Gastrocnemius medialis (tissue), 4 donors: ENCODE measurements at regions not wholly inside any gene's neighbourhood (a gene's known extent, or its start where the extent isn't known, plus 50 kb on each side); places are given as distances from the start of the nearest gene placed in this dataset.

Source experiments
- ATAC-seq, 2 donors: fragments of 150-250 bp; one replicate each; pipeline ENCODE4 v1.9.1; 2016
- DNase-seq, 2 donors: peaks; one replicate each; pipeline ENCODE4 v3.0.0-alpha.2; 2019
- H3K27ac ChIP-seq, 4 donors: fragments of 200-600 bp; sonication (generic); 1 replicate in 1 of 4; 2 replicates in 3 of 4; pipeline ENCODE4 v1.5.1; 2016 to 2018; ENCODE audit warnings: mild to moderate bottlenecking in 2 of 4, moderate library complexity in 1 of 4
- H3K27me3 ChIP-seq, 3 donors: fragments of 200-600 bp; sonication (generic) in 2 of 3; 1 replicate in 1 of 3; 2 replicates in 2 of 3; pipeline versions ENCODE4 v1.5.1 to v1.6.0; 2016 to 2019; ENCODE audit warnings: mild to moderate bottlenecking in 1 of 3, moderate library complexity in 1 of 3
- H3K36me3 ChIP-seq, 2 donors: fragments of 200-600 bp; sonication (generic) in 1 of 2; one replicate each; pipeline ENCODE4 v1.5.1; 2017 to 2018
- H3K4me1 ChIP-seq, 2 donors: fragments of 200-600 bp; sonication (generic) in 1 of 2; one replicate each; pipeline ENCODE4 v1.5.1; 2016 to 2017; ENCODE audit warnings: mild to moderate bottlenecking in 2 of 2
- H3K4me3 ChIP-seq, 4 donors: fragments of 200-600 bp; sonication (generic) in 3 of 4; 1 replicate in 1 of 4; 2 replicates in 3 of 4; pipeline ENCODE4 v1.5.1; 2016 to 2019; ENCODE audit warnings: mild to moderate bottlenecking in 2 of 4
- H3K9me3 ChIP-seq, 3 donors: fragments of 200-600 bp; sonication (generic) in 2 of 3; 1 replicate in 1 of 3; 2 replicates in 2 of 3; pipeline ENCODE4 v1.5.1; 2016 to 2019
- CTCF ChIP-seq, 5 experiments: fragments of 450-650 bp in 3 of 5; fragments of 200-600 bp in 2 of 5; sonication (generic) in 2 of 5; IDR thresholded peaks in 4 of 5; conservative IDR thresholded peaks in 1 of 5; 1 replicate in 4 of 5; 2 replicates in 1 of 5; pipeline ENCODE4 v1.5.1; 2016 to 2019; ENCODE audit warnings: antibody characterized with exemption in 5 of 5, mild to moderate bottlenecking in 3 of 5, moderate library complexity in 3 of 5
- POLR2A ChIP-seq, 2 donors: fragments of 450-650 bp; IDR thresholded peaks; one replicate each; pipeline ENCODE4 v1.6.1; 2017; ENCODE audit warnings: antibody characterized with exemption in 2 of 2, mild to moderate bottlenecking in 2 of 2, moderate library complexity in 2 of 2
- in situ Hi-C, 4 donors: fragments of 200-750 bp; cut with MboI; loops; one replicate each; pipeline versions ENCODE4 v1.15.0 to v1.8.0; 2017; ENCODE audit warnings: low sequenced_read_pairs in 4 of 4
- intact Hi-C: fragments of 100-400 bp; cut with DNase I; formaldehyde crosslinking; loops from one replicate; pipeline ENCODE4 v1.15.1; 2023; ENCODE audit warnings: low total_unique reads

GRCh38 chr14:38400751-38401150 lies 144.9 kb upstream of the CLEC14A start:
- no peaks in the 10 kb centered on the region for H3K4me1 ChIP-seq
- in situ Hi-C loops, result no loop called here
- H3K9me3 ChIP-seq, result no peaks in the 10 kb centered on the region
- no peak overlapping the region for H3K4me3 ChIP-seq
- no peaks in the 10 kb centered on the region for H3K36me3 ChIP-seq
- no peak overlapping the region for H3K27ac ChIP-seq
- no peaks in the 10 kb centered on the region for H3K27me3 ChIP-seq
- ATAC-seq (no peak), DNase-seq (no peak)
- intact Hi-C loops, result no loop called here
- TF ChIP-seq CTCF (IDR thresholded peaks at IDR 0.05 in 4 of 5, conservative IDR thresholded peaks at IDR 0.05 in 1 of 5), result no peak
- TF ChIP-seq POLR2A (IDR thresholded peaks at IDR 0.05), result no peak

GRCh38 chr14:38399652-38400051 lies 143.8 kb upstream of the CLEC14A start:
- intact Hi-C loops, result no loop called here
- no peaks in the 10 kb centered on the region for H3K27me3 ChIP-seq
- no peaks in the 10 kb centered on the region for H3K4me1 ChIP-seq
- in situ Hi-C loops, result no loop called here
- TF ChIP-seq POLR2A (IDR thresholded peaks at IDR 0.05) (no peak), CTCF (IDR thresholded peaks at IDR 0.05 in 4 of 5, conservative IDR thresholded peaks at IDR 0.05 in 1 of 5) (no peak)
- H3K36me3 ChIP-seq, result no peaks in the 10 kb centered on the region
- no peak for DNase-seq
- no peak for ATAC-seq
- no peak overlapping the region for H3K4me3 ChIP-seq
- no peaks in the 10 kb centered on the region for H3K9me3 ChIP-seq
- no peak overlapping the region for H3K27ac ChIP-seq

- no peaks in the 10 kb centered on the region for H3K36me3 ChIP-seq
- H3K9me3 ChIP-seq, result no peaks in the 10 kb centered on the region
- intact Hi-C loops (no loop called here), in situ Hi-C loops (no loop called here)
- DNase-seq (no peak), ATAC-seq (no peak)
- TF ChIP-seq CTCF (IDR thresholded peaks at IDR 0.05 in 4 of 5, conservative IDR thresholded peaks at IDR 0.05 in 1 of 5) (no peak), POLR2A (IDR thresholded peaks at IDR 0.05) (no peak)
- H3K27ac ChIP-seq, result no peak overlapping the region
- H3K4me1 ChIP-seq, result no peaks in the 10 kb centered on the region
- H3K4me3 ChIP-seq, result no peak overlapping the region
- no peaks in the 10 kb centered on the region for H3K27me3 ChIP-seq
These were observed 138.9 kb upstream of the CLEC14A start for GRCh38 chr14:38394767-38395166.

GRCh38 chr14:38394064-38394463 lies 138.2 kb upstream of the CLEC14A start:
- in situ Hi-C loops, result no loop called here
- H3K27ac ChIP-seq, result no peak overlapping the region

More at GRCh38 chr14:38394064-38394463, 138.2 kb upstream of the CLEC14A start:
- H3K27me3 ChIP-seq, result no peaks in the 10 kb centered on the region
- TF ChIP-seq CTCF (IDR thresholded peaks at IDR 0.05 in 4 of 5, conservative IDR thresholded peaks at IDR 0.05 in 1 of 5) (no peak), POLR2A (IDR thresholded peaks at IDR 0.05) (no peak)
- no peaks in the 10 kb centered on the region for H3K9me3 ChIP-seq
- H3K4me1 ChIP-seq, result no peaks in the 10 kb centered on the region
- intact Hi-C loops, result no loop called here
- ATAC-seq (no peak), DNase-seq (no peak)
- no peak overlapping the region for H3K4me3 ChIP-seq
- H3K36me3 ChIP-seq, result no peaks in the 10 kb centered on the region
